ENCODE measurements at regions not wholly inside any gene's neighbourhood (a gene's known extent, or its start where the extent isn't known, plus 50 kb on each side); places are given as distances from the start of the nearest gene placed in this dataset.

DNA sequence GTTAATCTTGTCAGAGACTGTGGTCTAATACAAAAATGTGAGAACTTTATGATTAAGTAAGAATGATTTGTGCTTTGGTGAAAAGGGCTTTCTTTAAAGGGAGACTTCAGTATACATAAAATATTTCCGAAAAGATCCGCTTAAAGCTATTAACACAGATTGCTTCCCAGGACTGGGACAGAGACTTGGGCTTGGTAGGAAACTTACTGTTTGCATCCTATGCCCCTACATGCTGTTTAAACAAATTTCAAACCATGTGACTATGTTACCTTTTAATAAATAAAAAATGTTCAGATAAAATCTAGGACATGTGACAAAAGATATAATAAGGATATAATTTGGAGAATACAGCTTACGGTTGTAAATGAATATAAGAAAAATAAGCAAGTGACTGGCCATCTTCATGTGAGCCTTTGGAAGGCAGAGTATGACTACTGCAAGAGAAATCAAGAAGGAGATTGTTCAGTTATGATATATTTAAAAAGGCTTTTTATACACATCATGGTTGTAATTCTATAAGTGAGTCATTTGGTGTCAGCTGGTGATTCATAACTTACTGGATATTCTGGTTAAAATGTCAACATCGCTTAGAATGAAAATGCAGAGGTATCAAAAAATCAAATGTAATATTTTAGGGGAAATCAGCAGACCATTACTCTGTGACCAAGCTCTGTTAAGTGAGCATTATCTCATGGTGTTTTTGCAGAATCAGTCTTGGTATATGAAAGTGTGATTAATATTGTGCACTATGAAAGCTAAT, 234.7 kb upstream of the E2F7 start:
- peak overlapping the region; percentile 31; the same call in 1 of the 2 replicates for H3K9ac ChIP-seq
- CTCF ChIA-PET, result interaction anchor here (0.8 to 1.8 kb wide), 2 partner anchors 14 to 115 kb away, joined by 3 to 6 read pairs; no protein-coding TSS in a partner anchor
- no peaks in the 10 kb centered on the region for H3K27me3 ChIP-seq (ENCODE audit: insufficient read depth)
- H4K20me1 ChIP-seq (ENCODE audit: insufficient read depth), result no peaks in the 10 kb centered on the region
- H3K27ac ChIP-seq (ENCODE audit: low read depth in 2 of 2, low read length in 1 of 2), result peak overlapping the region; percentile 68 to 84; a peak in 3 of 4 replicates
- peak overlapping the region; percentile 37; the same call in 1 of the 2 replicates for H3K4me2 ChIP-seq
- peak overlapping the region; percentile 49; the same call in 1 of the 2 replicates for H2AFZ ChIP-seq (ENCODE audit: low read depth)
- peaks cover 20% of the 10 kb centered on the region for H3F3A ChIP-seq (replicated peaks; ENCODE audit: insufficient read depth)
- H3K9me3 ChIP-seq, result no peaks in the 10 kb centered on the region
- no peak for DNase-seq
- no peaks in the 10 kb centered on the region for H3K9me2 ChIP-seq
- POLR2A ChIA-PET, result no interaction called here
- H3K36me3 ChIP-seq (replicated peaks in 1 of 2; ENCODE audit: control insufficient read depth in 1 of 2, insufficient read depth in 2 of 2, low read length in 1 of 2), result no peaks in the 10 kb centered on the region
- no peaks in the 10 kb centered on the region; a peak in 1 of 4 replicates for H3K4me1 ChIP-seq (ENCODE audit: control insufficient read depth in 1 of 2, insufficient read depth in 2 of 2, low read depth in 1 of 2, low read length in 1 of 2)
- WGBS (ENCODE audit: low lambda C conversion rate), result 31% methylated on average over 4 of the region's 4 CpGs
- H3K4me3 ChIP-seq (ENCODE audit: low read depth in 2 of 2, low read length in 1 of 2), result no peak overlapping the region
- no peaks in the 10 kb centered on the region for H3K79me2 ChIP-seq (ENCODE audit: insufficient read depth)
- TF ChIP-seq CHD2 (IDR thresholded peaks at IDR 0.05; ENCODE audit: low read length, partially characterized antibody) (no peak), RXRA (IDR thresholded peaks at IDR 0.05; ENCODE audit: borderline replicate concordance, low read depth) (peak; percentile 78), YY1 (IDR thresholded peaks at IDR 0.05; ENCODE audit: low read depth) (no peak), NFIC (IDR thresholded peaks at IDR 0.05; ENCODE audit: borderline replicate concordance) (peak; percentile 87), GABPA (IDR thresholded peaks at IDR 0.05; ENCODE audit: low read depth) (no peak), ELF1 (IDR thresholded peaks at IDR 0.05) (peak; percentile 16; the same call in 1 of the 2 replicates), MEF2A (IDR thresholded peaks at IDR 0.05; ENCODE audit: borderline replicate concordance, low read depth) (peak; percentile 86), SIN3A (IDR thresholded peaks at IDR 0.05; ENCODE audit: borderline replicate concordance, low read depth, low read length) (no peak), MXI1 (IDR thresholded peaks at IDR 0.05; ENCODE audit: low read depth, low read length) (no peak), RCOR1 (IDR thresholded peaks at IDR 0.05; ENCODE audit: low read length) (no peak), GATA2 (CRISPR knock-in tag; IDR thresholded peaks at IDR 0.05) (no peak), CTCF (IDR thresholded peaks at IDR 0.05) (no peak), FOXM1 (IDR thresholded peaks at IDR 0.05; ENCODE audit: low read depth) (peak; percentile 92), EZH2phosphoT487 (IDR thresholded peaks at IDR 0.05; ENCODE audit: borderline replicate concordance, low read depth) (no peak), TAF1 (IDR thresholded peaks at IDR 0.05; ENCODE audit: borderline replicate concordance, low read depth, low read length) (no peak), EP300 (IDR thresholded peaks at IDR 0.05; ENCODE audit: borderline replicate concordance in 1 of 2, low read depth in 1 of 2, low read length in 1 of 2) (peak; percentile 60 to 99), JUND (IDR thresholded peaks at IDR 0.05) (peak; percentile 99), PBX3 (IDR thresholded peaks at IDR 0.05) (peak; percentile 99), SMC3 (IDR thresholded peaks at IDR 0.05; ENCODE audit: low read depth, low read length) (no peak), TCF12 (IDR thresholded peaks at IDR 0.05) (peak; percentile 97), FOXJ3 (CRISPR knock-in tag; IDR thresholded peaks at IDR 0.05) (no peak), MAX (IDR thresholded peaks at IDR 0.05; ENCODE audit: low read depth) (no peak; the same call in 1 of the 2 replicates), RAD21 (IDR thresholded peaks at IDR 0.05; ENCODE audit: low read length) (no peak)
- TF ChIP-seq, protein P1, sequence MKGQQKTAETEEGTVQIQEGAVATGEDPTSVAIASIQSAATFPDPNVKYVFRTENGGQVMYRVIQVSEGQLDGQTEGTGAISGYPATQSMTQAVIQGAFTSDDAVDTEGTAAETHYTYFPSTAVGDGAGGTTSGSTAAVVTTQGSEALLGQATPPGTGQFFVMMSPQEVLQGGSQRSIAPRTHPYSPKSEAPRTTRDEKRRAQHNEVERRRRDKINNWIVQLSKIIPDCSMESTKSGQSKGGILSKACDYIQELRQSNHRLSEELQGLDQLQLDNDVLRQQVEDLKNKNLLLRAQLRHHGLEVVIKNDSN (IDR thresholded peaks at IDR 0.05; ENCODE audit: borderline replicate concordance, low read depth), result no peak
- TF ChIP-seq, protein P2, sequence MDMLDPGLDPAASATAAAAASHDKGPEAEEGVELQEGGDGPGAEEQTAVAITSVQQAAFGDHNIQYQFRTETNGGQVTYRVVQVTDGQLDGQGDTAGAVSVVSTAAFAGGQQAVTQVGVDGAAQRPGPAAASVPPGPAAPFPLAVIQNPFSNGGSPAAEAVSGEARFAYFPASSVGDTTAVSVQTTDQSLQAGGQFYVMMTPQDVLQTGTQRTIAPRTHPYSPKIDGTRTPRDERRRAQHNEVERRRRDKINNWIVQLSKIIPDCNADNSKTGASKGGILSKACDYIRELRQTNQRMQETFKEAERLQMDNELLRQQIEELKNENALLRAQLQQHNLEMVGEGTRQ (IDR thresholded peaks at IDR 0.05; ENCODE audit: borderline replicate concordance, low read depth, low read length), result no peak
- TF ChIP-seq, protein P3, sequence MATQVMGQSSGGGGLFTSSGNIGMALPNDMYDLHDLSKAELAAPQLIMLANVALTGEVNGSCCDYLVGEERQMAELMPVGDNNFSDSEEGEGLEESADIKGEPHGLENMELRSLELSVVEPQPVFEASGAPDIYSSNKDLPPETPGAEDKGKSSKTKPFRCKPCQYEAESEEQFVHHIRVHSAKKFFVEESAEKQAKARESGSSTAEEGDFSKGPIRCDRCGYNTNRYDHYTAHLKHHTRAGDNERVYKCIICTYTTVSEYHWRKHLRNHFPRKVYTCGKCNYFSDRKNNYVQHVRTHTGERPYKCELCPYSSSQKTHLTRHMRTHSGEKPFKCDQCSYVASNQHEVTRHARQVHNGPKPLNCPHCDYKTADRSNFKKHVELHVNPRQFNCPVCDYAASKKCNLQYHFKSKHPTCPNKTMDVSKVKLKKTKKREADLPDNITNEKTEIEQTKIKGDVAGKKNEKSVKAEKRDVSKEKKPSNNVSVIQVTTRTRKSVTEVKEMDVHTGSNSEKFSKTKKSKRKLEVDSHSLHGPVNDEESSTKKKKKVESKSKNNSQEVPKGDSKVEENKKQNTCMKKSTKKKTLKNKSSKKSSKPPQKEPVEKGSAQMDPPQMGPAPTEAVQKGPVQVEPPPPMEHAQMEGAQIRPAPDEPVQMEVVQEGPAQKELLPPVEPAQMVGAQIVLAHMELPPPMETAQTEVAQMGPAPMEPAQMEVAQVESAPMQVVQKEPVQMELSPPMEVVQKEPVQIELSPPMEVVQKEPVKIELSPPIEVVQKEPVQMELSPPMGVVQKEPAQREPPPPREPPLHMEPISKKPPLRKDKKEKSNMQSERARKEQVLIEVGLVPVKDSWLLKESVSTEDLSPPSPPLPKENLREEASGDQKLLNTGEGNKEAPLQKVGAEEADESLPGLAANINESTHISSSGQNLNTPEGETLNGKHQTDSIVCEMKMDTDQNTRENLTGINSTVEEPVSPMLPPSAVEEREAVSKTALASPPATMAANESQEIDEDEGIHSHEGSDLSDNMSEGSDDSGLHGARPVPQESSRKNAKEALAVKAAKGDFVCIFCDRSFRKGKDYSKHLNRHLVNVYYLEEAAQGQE (IDR thresholded peaks at IDR 0.05; ENCODE audit: low read depth, low read length), result no peak
